ENCODE measurements at regions not wholly inside any gene's neighbourhood (a gene's known extent, or its start where the extent isn't known, plus 50 kb on each side); places are given as distances from the start of the nearest gene placed in this dataset.
"Not testable (repeated sequence)": the region's sequence is repeated elsewhere in the genome, so short reads cannot be mapped to it uniquely, and the experiment has no call there.

GRCh38 chr7:116373229-116373628 is 126.3 kb upstream of the CAV2 start:
- not testable (repeated sequence) for DNase-seq (ENCODE audit: low spot score)

GRCh38 chr7:116377721-116378120 is 121.8 kb upstream of the CAV2 start:
- no peak for DNase-seq (ENCODE audit: low spot score)

GRCh38 chr7:116380025-116380424 is 119.5 kb upstream of the CAV2 start:
- DNase-seq (ENCODE audit: low spot score) = no peak

GRCh38 chr7:116382375-116382774 is 117.2 kb upstream of the CAV2 start:
- no peak for DNase-seq (ENCODE audit: low spot score)

- no peak for DNase-seq (ENCODE audit: low spot score)
Measured at GRCh38 chr7:116384936-116385635, 114.5 kb upstream of the CAV2 start.

GRCh38 chr7:116386674-116387073 is 112.9 kb upstream of the CAV2 start:
- DNase-seq (ENCODE audit: low spot score) = no peak

GRCh38 chr7:116390363-116390762 is 109.2 kb upstream of the CAV2 start:
- DNase-seq (ENCODE audit: low spot score) = no peak

GRCh38 chr7:116392806-116393205 is 106.7 kb upstream of the CAV2 start:
- DNase-seq (ENCODE audit: low spot score) = no peak

GRCh38 chr7:116393654-116394053 is 105.9 kb upstream of the CAV2 start:
- no peak for DNase-seq (ENCODE audit: low spot score)

GRCh38 chr7:116394106-116394505 is 105.4 kb upstream of the CAV2 start:
- DNase-seq (ENCODE audit: low spot score) = no peak

GRCh38 chr7:116395141-116395791 is 104.3 kb upstream of the CAV2 start:
- peak; percentile 93 for DNase-seq (ENCODE audit: low spot score)

GRCh38 chr7:116398672-116399071 is 100.9 kb upstream of the CAV2 start:
- no peak for DNase-seq (ENCODE audit: low spot score)

GRCh38 chr7:116399819-116400218 is 99.7 kb upstream of the CAV2 start:
- peak; percentile 84 for DNase-seq (ENCODE audit: low spot score)

- DNase-seq (ENCODE audit: low spot score) = no peak
Measured at GRCh38 chr7:116400522-116400921, 99.0 kb upstream of the CAV2 start.

GRCh38 chr7:116401711-116402110 is 97.8 kb upstream of the CAV2 start:
- no peak for DNase-seq (ENCODE audit: low spot score)

- no peak for DNase-seq (ENCODE audit: low spot score)
Measured at GRCh38 chr7:116403265-116403664, 96.3 kb upstream of the CAV2 start.

- no peak for DNase-seq (ENCODE audit: low spot score)
Measured at GRCh38 chr7:116404389-116404788, 95.1 kb upstream of the CAV2 start.

- DNase-seq (ENCODE audit: low spot score) = no peak
Measured at GRCh38 chr7:116405810-116406209, 93.7 kb upstream of the CAV2 start.

GRCh38 chr7:116407165-116407564 is 92.4 kb upstream of the CAV2 start:
- no peak for DNase-seq (ENCODE audit: low spot score)

- no peak for DNase-seq (ENCODE audit: low spot score)
Measured at GRCh38 chr7:116408166-116408565, 91.4 kb upstream of the CAV2 start.

- not testable (repeated sequence) for DNase-seq (ENCODE audit: low spot score)
Measured at GRCh38 chr7:116408831-116409453, 90.6 kb upstream of the CAV2 start.

GRCh38 chr7:116410694-116411093 is 88.8 kb upstream of the CAV2 start:
- DNase-seq (ENCODE audit: low spot score) = not testable (repeated sequence)

GRCh38 chr7:116417593-116418345 is 81.8 kb upstream of the CAV2 start:
- DNase-seq (ENCODE audit: low spot score) = peak; percentile 39

Data from kidney tubule cell (primary cell).